Posterior vena cava (tissue), 2 donors: ENCODE measurements at regions not wholly inside any gene's neighbourhood (a gene's known extent, or its start where the extent isn't known, plus 50 kb on each side); places are given as distances from the start of the nearest gene placed in this dataset.

Source experiments
- DNase-seq: peaks from one replicate; pipeline ENCODE4 v3.0.0-alpha.2; 2020; ENCODE audit warnings: low spot score
- intact Hi-C, 2 donors: fragments of 100-400 bp; cut with DNase I; formaldehyde crosslinking; loops; one replicate each; pipeline versions ENCODE4 v1.14.1 to v1.14.2; 2022 to 2023
- donor health status: DM: yes; HTN: yes; CAD: no.
- donor health status: DM: yes; HTN: yes; CAD: no.

GRCh38 chr1:8211883-8212579 is 105.9 kb upstream of the SLC45A1 start:
- intact Hi-C loops: loop anchor here (10.0 kb wide), 2 partner anchors 77 to 177 kb away; no protein-coding TSS in a partner anchor
- no peak for DNase-seq

GRCh38 chr1:8211251-8211882 is 106.5 kb upstream of the SLC45A1 start:
- DNase-seq: no peak
- intact Hi-C loops: loop anchor here (10.0 kb wide), 2 partner anchors 77 to 177 kb away; no protein-coding TSS in a partner anchor

- intact Hi-C loops: no loop called here
- DNase-seq: no peak
These were observed 110.7 kb upstream of the SLC45A1 start for GRCh38 chr1:8207202-8207601.

- intact Hi-C loops: no loop called here
- no peak for DNase-seq
These were observed 111.5 kb upstream of the SLC45A1 start for GRCh38 chr1:8206391-8206790.

- DNase-seq: no peak
- intact Hi-C loops: no loop called here
These were observed 112.1 kb upstream of the SLC45A1 start for GRCh38 chr1:8205771-8206170.

GRCh38 chr1:8204826-8205225 is 113.1 kb upstream of the SLC45A1 start:
- no peak for DNase-seq
- intact Hi-C loops: no loop called here

GRCh38 chr1:8203551-8203950 is 114.4 kb upstream of the SLC45A1 start:
- no peak for DNase-seq
- intact Hi-C loops: no loop called here

GRCh38 chr1:8203056-8203455 is 114.9 kb upstream of the SLC45A1 start:
- intact Hi-C loops: no loop called here
- DNase-seq: peak; percentile 52

GRCh38 chr1:8202182-8202905 is 115.6 kb upstream of the SLC45A1 start:
- DNase-seq: peak; percentile 90
- intact Hi-C loops: no loop called here

GRCh38 chr1:8201331-8201861 is 116.5 kb upstream of the SLC45A1 start:
- peak; percentile 66 for DNase-seq
- intact Hi-C loops: no loop called here

GRCh38 chr1:8200317-8201115 is 117.4 kb upstream of the SLC45A1 start:
- peak; percentile 53 for DNase-seq
- intact Hi-C loops: no loop called here

GRCh38 chr1:8198522-8198921 is 119.4 kb upstream of the SLC45A1 start:
- intact Hi-C loops: loop anchor here in 1 of 2 donors (10.0 kb wide), 1 partner anchor 54 kb away; no protein-coding TSS in a partner anchor
- DNase-seq: peak; percentile 2

GRCh38 chr1:8197493-8198282 is 120.2 kb upstream of the SLC45A1 start:
- DNase-seq: peak; percentile 85
- intact Hi-C loops: loop anchor here in 1 of 2 donors (10.0 kb wide), 1 partner anchor 53 kb away; no protein-coding TSS in a partner anchor

GRCh38 chr1:8194481-8195227 is 123.3 kb upstream of the SLC45A1 start:
- intact Hi-C loops: loop anchor here in 1 of 2 donors (10.0 kb wide), 1 partner anchor 50 kb away; no protein-coding TSS in a partner anchor

GRCh38 chr1:8193840-8194406 is 124.0 kb upstream of the SLC45A1 start:
- intact Hi-C loops: loop anchor here in 1 of 2 donors (10.0 kb wide), 1 partner anchor 49 kb away; no protein-coding TSS in a partner anchor
- DNase-seq: no peak

More at GRCh38 chr1:8194481-8195227, 123.3 kb upstream of the SLC45A1 start:
- peak; percentile 8 for DNase-seq

GRCh38 chr1:8191474-8191873 is 126.4 kb upstream of the SLC45A1 start:
- DNase-seq: peak; percentile 31
- intact Hi-C loops: loop anchor here in 1 of 2 donors (10.0 kb wide), 1 partner anchor 47 kb away; no protein-coding TSS in a partner anchor

- no peak for DNase-seq
- intact Hi-C loops: loop anchor here in 1 of 2 donors (10.0 kb wide), 1 partner anchor 45 kb away; no protein-coding TSS in a partner anchor
These were observed 127.9 kb upstream of the SLC45A1 start for GRCh38 chr1:8189931-8190483.
